GM21528 (cell line): ENCODE measurements at regions not wholly inside any gene's neighbourhood (a gene's known extent, or its start where the extent isn't known, plus 50 kb on each side); places are given as distances from the start of the nearest gene placed in this dataset.

Experiments used
- ATAC-seq: cut with Tn5 transposase; IDR thresholded peaks from one replicate; pipeline ENCODE4 v1.9.1; 2021; ENCODE audit warnings: mild to moderate bottlenecking, moderate library complexity; ENCODE audit not compliant: unreplicated experiment, low FRiP score

DNA sequence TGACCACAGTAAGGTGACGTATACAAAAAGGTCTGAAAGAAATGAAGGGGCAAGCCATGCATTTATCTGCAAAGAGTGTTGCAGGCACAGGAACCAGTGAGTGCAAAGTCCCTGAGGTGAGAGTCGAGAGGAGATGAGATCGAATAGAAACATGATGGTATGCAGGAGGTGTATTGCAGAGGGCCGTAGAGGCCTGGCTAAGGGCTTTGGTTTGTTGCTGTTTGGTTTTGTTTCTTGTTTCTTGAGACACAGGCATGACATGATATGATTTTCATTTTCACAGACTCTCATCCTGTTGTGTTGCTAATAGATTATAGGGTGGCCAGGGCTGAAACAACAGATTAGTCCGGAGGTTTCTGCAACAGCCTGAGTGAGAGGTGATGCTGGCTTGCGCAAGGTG, 80.4 kb downstream of the HSPH1 start:
- no peak for ATAC-seq

- peak; percentile 13 for ATAC-seq
These were observed 86.9 kb downstream of the HSPH1 start for GRCh38 chr13:31074756-31075155.

DNA sequence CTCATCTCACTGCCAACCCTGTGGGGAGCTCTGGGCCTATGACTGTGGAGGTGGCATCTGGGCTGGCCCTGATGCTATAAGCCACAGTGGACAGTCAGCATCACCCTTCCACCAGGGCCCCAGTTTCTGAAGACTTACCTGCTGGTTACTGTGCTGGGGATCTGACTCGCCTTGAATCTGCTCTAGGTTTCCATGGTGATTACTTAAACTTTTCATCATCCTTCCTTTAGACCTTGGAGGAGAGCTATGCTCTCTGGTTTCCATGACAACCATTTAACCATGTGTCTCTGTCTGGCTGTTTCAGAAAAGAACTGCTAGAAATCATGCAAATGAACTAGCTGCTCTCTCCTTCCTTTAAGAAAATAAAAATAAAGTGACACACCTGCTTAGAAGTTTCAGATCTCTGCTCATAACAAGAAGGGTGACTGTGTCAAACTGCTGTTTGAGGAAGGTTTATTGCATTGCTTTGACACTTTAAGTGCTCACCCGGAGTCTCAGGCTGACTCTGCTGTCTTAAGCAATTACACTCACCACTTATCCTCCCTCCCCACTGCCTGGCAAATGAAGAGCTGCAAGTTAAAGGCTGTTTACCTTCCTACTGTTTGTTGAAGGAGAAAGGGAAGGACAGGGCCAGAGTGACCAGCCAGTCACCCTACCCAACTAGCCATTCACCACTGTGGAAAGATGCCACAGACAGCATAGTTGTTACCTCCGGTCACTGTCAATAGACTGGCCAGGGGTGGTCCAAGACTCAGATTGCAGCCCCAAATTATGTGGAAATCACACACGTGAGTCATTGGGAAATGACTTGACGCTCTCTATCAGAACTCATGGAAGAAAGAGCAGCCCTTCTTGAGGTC, 87.6 kb downstream of the HSPH1 start:
- peak; percentile 94 for ATAC-seq

- no peak for ATAC-seq
These were observed 89.7 kb downstream of the HSPH1 start for GRCh38 chr13:31072041-31072440.

- ATAC-seq: no peak
These were observed 91.7 kb downstream of the HSPH1 start for GRCh38 chr13:31069808-31070534.

GRCh38 chr13:31068119-31068423, 93.6 kb downstream of the HSPH1 start:
- no peak for ATAC-seq

- no peak for ATAC-seq
These were observed 94.1 kb downstream of the HSPH1 start for GRCh38 chr13:31067416-31068118.

DNA sequence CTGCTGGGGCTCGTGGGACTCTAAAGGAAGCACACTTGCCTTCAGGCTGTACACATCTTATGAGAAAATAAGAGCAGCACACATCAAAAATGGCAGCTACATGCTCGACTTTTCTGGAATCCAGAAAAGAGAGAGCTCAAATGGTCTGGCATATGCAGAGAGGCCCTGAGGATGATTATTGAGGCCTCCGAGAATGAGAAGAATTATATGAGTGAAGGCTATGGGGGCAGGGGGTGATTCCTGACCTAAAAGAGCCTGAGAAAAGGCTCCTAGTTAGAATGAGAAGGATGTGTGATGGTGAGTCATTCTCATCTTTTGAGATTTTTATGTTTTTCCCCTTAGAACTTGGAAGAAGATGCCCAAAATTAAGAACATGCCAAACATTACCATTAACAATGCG, 97.1 kb downstream of the HSPH1 start:
- ATAC-seq: no peak

DNA sequence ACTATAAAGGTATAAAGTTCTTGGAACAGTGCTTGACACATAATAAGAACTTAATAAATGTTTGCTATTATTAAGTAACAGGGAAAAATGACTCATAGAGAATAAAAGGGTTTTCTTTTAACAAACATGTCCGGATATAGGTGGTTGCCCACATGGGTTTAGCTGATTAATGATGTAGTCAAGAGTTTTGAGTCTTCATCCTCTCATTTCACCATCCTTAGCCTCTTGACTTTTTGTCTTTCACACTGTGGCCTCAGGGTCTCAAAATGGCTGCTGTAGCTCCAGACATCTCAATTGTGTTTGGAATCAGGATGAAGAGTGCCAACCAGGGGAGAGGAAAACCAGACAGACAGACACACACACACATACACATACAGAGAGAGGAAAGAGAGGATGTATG, 97.9 kb downstream of the HSPH1 start:
- no peak for ATAC-seq

- no peak for ATAC-seq
These were observed 101.0 kb downstream of the HSPH1 start for GRCh38 chr13:31060655-31061054.

DNA sequence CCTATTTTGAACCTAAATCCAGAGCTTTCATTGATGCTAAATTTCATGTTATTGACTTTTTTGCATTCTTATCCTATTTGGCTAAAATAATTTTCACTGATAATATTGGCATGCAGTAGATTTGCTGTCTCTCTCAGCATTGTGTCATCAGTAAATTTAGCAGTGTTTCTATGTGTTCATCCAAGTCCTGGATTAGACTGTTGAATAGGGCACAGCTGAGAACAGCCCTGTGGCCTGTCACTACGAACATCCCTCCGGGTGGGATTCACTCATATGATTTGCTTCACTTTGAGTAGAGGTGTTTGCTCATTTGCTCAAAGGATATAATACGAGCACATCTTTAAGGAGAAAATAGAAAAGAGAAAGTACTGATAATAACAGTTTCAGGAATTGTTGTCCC, 101.5 kb downstream of the HSPH1 start:
- no peak for ATAC-seq

- no peak for ATAC-seq
These were observed 104.2 kb downstream of the HSPH1 start for GRCh38 chr13:31057403-31058033.

DNA sequence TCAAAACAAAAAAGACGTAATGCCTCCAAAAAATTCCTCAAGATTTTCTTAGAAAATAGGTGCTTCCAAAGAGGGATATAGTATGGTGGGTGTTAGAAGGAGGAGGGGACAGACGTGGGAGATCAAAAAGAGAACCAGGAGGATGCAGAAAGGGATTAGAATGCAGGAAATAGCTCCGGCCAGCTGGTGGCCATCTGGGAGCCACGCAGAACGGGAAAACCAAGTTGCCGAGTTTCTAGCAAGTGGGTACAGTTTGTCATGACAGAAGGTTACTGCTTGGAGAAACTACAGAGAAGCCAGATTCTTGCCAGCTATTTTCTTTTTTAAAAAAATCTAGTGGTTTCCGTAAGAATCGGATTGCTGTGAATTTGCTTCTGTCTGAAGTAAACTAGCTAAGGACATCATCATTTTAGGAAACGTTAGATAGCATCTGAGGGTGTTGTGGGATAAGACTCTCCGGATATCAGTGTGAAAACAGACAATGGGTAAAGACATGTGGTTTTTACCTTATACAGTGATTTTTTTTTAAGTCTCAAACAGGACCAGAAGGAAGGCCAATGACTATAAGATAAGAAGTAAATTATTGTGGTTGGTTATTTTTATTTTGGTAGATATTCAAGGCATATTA, 104.9 kb downstream of the HSPH1 start:
- ATAC-seq: no peak

DNA sequence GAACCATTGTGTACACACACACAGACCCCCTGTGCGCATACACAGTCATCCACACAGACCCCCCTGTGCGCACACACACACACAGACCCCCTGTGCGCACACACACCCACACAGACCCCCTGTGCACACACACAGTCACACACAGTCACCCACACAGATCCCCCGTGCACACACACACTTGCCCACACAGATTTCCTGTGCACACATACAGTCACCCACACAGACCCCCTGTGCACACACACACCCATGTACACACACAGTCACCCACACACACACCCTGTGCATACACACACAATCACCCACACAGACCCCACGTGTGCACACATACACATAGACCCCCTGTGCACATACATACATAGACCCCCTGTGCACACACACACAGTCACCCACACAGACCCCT, 106.1 kb downstream of the HSPH1 start:
- no peak for ATAC-seq

DNA sequence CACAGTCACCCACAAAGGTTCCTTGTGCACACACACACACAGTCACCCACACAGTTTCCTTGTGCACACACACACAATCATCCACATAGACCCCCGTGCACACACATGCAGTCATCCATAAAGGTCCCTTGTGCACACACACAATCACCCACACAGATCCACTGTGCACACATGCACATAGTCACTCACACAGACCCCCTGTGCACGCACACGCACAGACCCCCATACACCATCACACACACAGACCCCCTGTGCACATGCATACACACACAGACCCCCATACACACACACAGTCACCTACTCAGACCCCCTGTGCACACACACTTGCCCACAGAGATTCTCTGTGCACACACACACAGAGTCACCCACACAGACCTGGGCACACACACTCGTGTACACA, 107.1 kb downstream of the HSPH1 start:
- no peak for ATAC-seq

DNA sequence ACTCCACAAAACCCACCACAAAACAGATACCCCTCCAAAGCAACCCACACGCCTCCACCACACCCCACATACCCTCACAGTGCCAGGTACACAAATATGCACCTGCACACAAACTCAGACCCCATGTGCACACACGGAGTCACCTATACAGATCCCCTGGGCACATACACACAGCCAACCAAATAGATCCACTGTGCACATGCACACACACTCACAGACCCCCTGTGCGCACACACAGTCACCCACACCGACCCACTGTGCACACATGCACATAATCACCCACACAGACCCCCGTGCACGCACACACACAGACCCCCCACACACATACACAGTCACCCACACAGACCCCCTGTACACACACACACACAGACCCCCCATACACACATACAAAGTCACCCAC, 107.8 kb downstream of the HSPH1 start:
- ATAC-seq: no peak

- no peak for ATAC-seq
These were observed 108.6 kb downstream of the HSPH1 start for GRCh38 chr13:31053091-31053490.

GRCh38 chr13:31052478-31052877, 109.2 kb downstream of the HSPH1 start:
- no peak for ATAC-seq

DNA sequence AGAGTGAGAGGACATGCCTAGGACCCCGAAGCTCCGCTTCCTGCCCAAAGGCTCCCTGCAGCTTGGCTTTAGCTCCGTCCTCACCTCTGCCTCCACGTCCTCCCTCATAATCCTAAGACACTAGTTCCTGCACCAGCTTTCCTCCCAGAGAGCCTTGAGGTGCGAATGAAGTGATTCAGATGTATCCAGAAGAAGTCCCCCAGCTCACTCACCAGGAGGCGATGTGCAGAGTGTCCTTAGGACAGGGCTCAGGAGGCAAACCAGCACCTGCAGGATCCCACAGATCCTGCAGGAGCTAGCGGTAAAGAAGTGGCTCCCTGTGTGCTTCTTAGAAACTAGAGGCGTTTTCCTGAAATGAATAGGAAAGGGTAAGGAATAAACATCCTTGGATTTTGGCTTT, 109.7 kb downstream of the HSPH1 start:
- ATAC-seq: no peak

- ATAC-seq: no peak
These were observed 111.0 kb downstream of the HSPH1 start for GRCh38 chr13:31050486-31051400.
